ENCODE measurements at regions not wholly inside any gene's neighbourhood (a gene's known extent, or its start where the extent isn't known, plus 50 kb on each side); places are given as distances from the start of the nearest gene placed in this dataset.

DNA sequence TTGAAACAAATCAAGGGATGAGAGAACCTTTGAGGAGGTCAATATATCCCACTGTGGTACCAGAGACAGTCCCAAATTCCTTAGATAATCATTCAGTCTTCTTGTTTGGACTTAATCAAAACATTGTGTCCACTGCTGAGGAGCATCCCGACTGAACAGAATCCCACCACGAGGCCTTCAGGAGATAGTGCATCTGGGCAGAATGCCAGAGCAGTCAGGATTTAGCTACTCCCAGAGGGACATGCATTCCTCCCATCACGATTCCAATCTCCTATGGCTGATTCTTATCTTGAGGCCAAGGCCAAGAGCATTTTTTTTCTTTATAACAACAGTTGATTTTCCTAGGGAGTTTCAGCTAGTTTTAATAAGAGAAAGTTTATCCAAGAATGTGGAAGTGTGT lies 87.4 kb upstream of the COX10 start:
- Mint-ChIP-seq H3K9me3 (ENCODE audit: unreplicated experiment) (peaks cover 3% of the 10 kb centered on the region), H3K36me3 (ENCODE audit: low read depth, unreplicated experiment) (peaks cover 5% of the 10 kb centered on the region), H3K4me1 (ENCODE audit: low read depth, unreplicated experiment) (peaks cover 3% of the 10 kb centered on the region), H3K27ac (ENCODE audit: unreplicated experiment) (no peak overlapping the region), H3K4me3 (ENCODE audit: unreplicated experiment) (no peak overlapping the region), H3K27me3 (ENCODE audit: low read depth, unreplicated experiment) (no peaks in the 10 kb centered on the region)
- no peak overlapping the region for H2AFZ ChIP-seq (ENCODE audit: low read depth, low read length)
- FAIRE-seq (no peak), DNase-seq (ENCODE audit: low read depth) (no peak)
- H3K4me1 ChIP-seq (ENCODE audit: insufficient read depth, low read length) = no peaks in the 10 kb centered on the region
- no peak overlapping the region for H3K4me3 ChIP-seq (ENCODE audit: insufficient read depth, low read depth, low read length)
- no peaks in the 10 kb centered on the region for H3K27me3 ChIP-seq (ENCODE audit: insufficient read depth, low read length)
- H3K9me3 ChIP-seq (ENCODE audit: insufficient read depth, low read depth, low read length) = no peaks in the 10 kb centered on the region
- H3K27ac ChIP-seq (ENCODE audit: low read depth, low read length) = no peak overlapping the region
- H3K4me2 ChIP-seq (ENCODE audit: low read length) = no peak overlapping the region
- H3K36me3 ChIP-seq (ENCODE audit: insufficient read depth, low read length) = no peaks in the 10 kb centered on the region
- H4K20me1 ChIP-seq (ENCODE audit: insufficient read depth, low read length) = no peaks in the 10 kb centered on the region
- no peaks in the 10 kb centered on the region for H3K79me2 ChIP-seq (ENCODE audit: insufficient read depth, low read length)
- H3K9ac ChIP-seq (ENCODE audit: low read length) = no peak overlapping the region
- TF ChIP-seq EZH2 (IDR thresholded peaks at IDR 0.05; ENCODE audit: insufficient read depth, low read length) (no peak), CTCF (IDR thresholded peaks at IDR 0.05; ENCODE audit: insufficient read depth, low read depth, low read length) (no peak)

DNA sequence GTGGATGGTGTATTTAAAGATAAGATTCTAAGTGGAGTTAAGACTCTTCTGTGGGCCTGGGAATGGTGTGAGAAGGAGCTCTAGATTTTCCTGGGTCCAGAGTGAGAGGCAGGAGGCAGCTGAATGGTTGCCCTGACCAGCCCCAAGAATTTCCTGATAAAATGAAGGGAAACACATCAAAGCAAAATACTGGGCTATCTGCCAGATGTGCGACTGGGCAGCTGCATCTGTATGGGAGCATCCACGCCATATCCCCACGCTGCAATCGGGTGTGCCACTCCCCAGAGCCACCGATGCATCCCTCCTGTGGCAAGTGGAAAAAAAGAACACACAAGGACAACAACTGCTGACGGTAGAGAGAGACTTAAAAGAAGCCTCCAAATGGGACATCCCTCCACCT lies 84.3 kb upstream of the COX10 start:
- no peak overlapping the region for H3K4me3 ChIP-seq (ENCODE audit: insufficient read depth, low read depth, low read length)
- FAIRE-seq = no peak
- Mint-ChIP-seq H3K9me3 (ENCODE audit: unreplicated experiment) (peaks cover 4% of the 10 kb centered on the region), H3K27ac (ENCODE audit: unreplicated experiment) (no peak overlapping the region), H3K4me1 (ENCODE audit: low read depth, unreplicated experiment) (peaks cover 3% of the 10 kb centered on the region), H3K36me3 (ENCODE audit: low read depth, unreplicated experiment) (peaks cover 5% of the 10 kb centered on the region), H3K4me3 (ENCODE audit: unreplicated experiment) (no peak overlapping the region), H3K27me3 (ENCODE audit: low read depth, unreplicated experiment) (no peaks in the 10 kb centered on the region)
- DNase-seq (ENCODE audit: low read depth) = no peak
- no peaks in the 10 kb centered on the region for H4K20me1 ChIP-seq (ENCODE audit: insufficient read depth, low read length)
- no peaks in the 10 kb centered on the region for H3K79me2 ChIP-seq (ENCODE audit: insufficient read depth, low read length)
- no peak overlapping the region for H3K4me2 ChIP-seq (ENCODE audit: low read length)
- no peaks in the 10 kb centered on the region for H3K36me3 ChIP-seq (ENCODE audit: insufficient read depth, low read length)
- H2AFZ ChIP-seq (ENCODE audit: low read depth, low read length) = no peak overlapping the region
- no peaks in the 10 kb centered on the region for H3K9me3 ChIP-seq (ENCODE audit: insufficient read depth, low read depth, low read length)
- no peaks in the 10 kb centered on the region for H3K4me1 ChIP-seq (ENCODE audit: insufficient read depth, low read length)
- H3K27ac ChIP-seq (ENCODE audit: low read depth, low read length) = no peak overlapping the region
- H3K27me3 ChIP-seq (ENCODE audit: insufficient read depth, low read length) = no peaks in the 10 kb centered on the region
- TF ChIP-seq CTCF (IDR thresholded peaks at IDR 0.05; ENCODE audit: insufficient read depth, low read depth, low read length) (no peak), EZH2 (IDR thresholded peaks at IDR 0.05; ENCODE audit: insufficient read depth, low read length) (no peak)
- no peak overlapping the region for H3K9ac ChIP-seq (ENCODE audit: low read length)

DNA sequence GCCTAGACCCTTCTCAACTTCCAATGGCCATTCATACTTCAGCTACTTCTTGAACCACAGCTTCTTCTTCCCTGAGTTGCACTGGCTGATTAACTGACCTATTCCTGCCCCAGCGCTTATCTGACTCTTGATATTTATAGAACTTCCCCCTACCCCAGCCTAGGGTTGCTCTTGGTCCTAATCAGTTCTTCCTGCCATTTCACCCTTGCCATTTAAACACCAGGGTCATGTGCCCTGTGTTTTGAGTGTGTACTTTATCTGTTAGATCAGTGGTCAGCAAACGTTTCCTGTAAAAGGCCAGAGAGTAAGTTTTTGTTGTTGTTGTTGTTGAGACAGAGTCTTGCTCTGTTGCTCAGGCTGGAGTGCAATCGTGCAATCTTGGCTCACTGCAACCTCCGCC lies 82.4 kb upstream of the COX10 start:
- Histone ChIP-seq H3K4me2 (ENCODE audit: low read length) (no peak overlapping the region), H3K9ac (ENCODE audit: low read length) (no peak overlapping the region), H3K27ac (ENCODE audit: low read depth, low read length) (no peak overlapping the region), H3K79me2 (ENCODE audit: insufficient read depth, low read length) (no peaks in the 10 kb centered on the region), H3K36me3 (ENCODE audit: insufficient read depth, low read length) (no peaks in the 10 kb centered on the region), H3K27me3 (ENCODE audit: insufficient read depth, low read length) (no peaks in the 10 kb centered on the region), H3K4me3 (ENCODE audit: insufficient read depth, low read depth, low read length) (no peak overlapping the region), H2AFZ (ENCODE audit: low read depth, low read length) (no peak overlapping the region), H4K20me1 (ENCODE audit: insufficient read depth, low read length) (no peaks in the 10 kb centered on the region), H3K4me1 (ENCODE audit: insufficient read depth, low read length) (no peaks in the 10 kb centered on the region), H3K9me3 (ENCODE audit: insufficient read depth, low read depth, low read length) (no peaks in the 10 kb centered on the region)
- DNase-seq (ENCODE audit: low read depth) (no peak), FAIRE-seq (no peak)
- H3K27me3 Mint-ChIP-seq (ENCODE audit: low read depth, unreplicated experiment) = peaks cover 2% of the 10 kb centered on the region
- H3K36me3 Mint-ChIP-seq (ENCODE audit: low read depth, unreplicated experiment) = peaks cover 5% of the 10 kb centered on the region
- TF ChIP-seq CTCF (IDR thresholded peaks at IDR 0.05; ENCODE audit: insufficient read depth, low read depth, low read length) (no peak), EZH2 (IDR thresholded peaks at IDR 0.05; ENCODE audit: insufficient read depth, low read length) (no peak)
- peaks cover 2% of the 10 kb centered on the region for H3K4me1 Mint-ChIP-seq (ENCODE audit: low read depth, unreplicated experiment)
- H3K4me3 Mint-ChIP-seq (ENCODE audit: unreplicated experiment) = no peak overlapping the region
- H3K9me3 Mint-ChIP-seq (ENCODE audit: unreplicated experiment) = peaks cover 4% of the 10 kb centered on the region
- no peak overlapping the region for H3K27ac Mint-ChIP-seq (ENCODE audit: unreplicated experiment)
